ENCODE measurements at regions not wholly inside any gene's neighbourhood (a gene's known extent, or its start where the extent isn't known, plus 50 kb on each side); places are given as distances from the start of the nearest gene placed in this dataset.

GRCh38 chr18:46276748-46277147 is 172.6 kb downstream of the HAUS1 start:
- Histone ChIP-seq H3K27ac (ENCODE audit: extremely low read depth, low read depth, low read length) (no peak overlapping the region), H3K4me2 (ENCODE audit: insufficient read depth, low read length) (no peak overlapping the region), H3K9ac (ENCODE audit: insufficient read depth in 1 of 2, low read depth in 2 of 2, low read length in 2 of 2) (no peak overlapping the region), H3K36me3 (ENCODE audit: control insufficient read depth, insufficient read depth, low read length) (no peaks in the 10 kb centered on the region), H3K4me1 (replicated peaks in 1 of 2; ENCODE audit: control insufficient read depth in 2 of 2, insufficient read depth in 2 of 2, low read length in 2 of 2) (peaks cover 0 to 5% of the 10 kb centered on the region in 2 experiments; a peak in 1 of 5 replicates), H2AFZ (ENCODE audit: low read depth, low read length) (no peak overlapping the region), H3K27me3 (ENCODE audit: control insufficient read depth in 2 of 2, insufficient read depth in 2 of 2, low read length in 2 of 2) (no peaks in the 10 kb centered on the region), H3K4me3 (no peak overlapping the region), H4K20me1 (replicated peaks; ENCODE audit: control insufficient read depth, insufficient read depth, low read length) (peaks cover 5% of the 10 kb centered on the region; the same call in 1 of the 2 replicates), H3K9me3 (replicated peaks; ENCODE audit: control insufficient read depth, insufficient read depth, low read depth, low read length) (no peaks in the 10 kb centered on the region), H3K9me1 (ENCODE audit: control insufficient read depth, insufficient read depth, low read length) (no peaks in the 10 kb centered on the region), H3K79me2 (ENCODE audit: control insufficient read depth, insufficient read depth, low read length) (no peaks in the 10 kb centered on the region)
- ChIA-PET POLR2A (interaction anchor here (0.7 kb wide), 1 partner anchor 114 kb away, joined by 3 read pairs; no protein-coding TSS in a partner anchor), CTCF (ENCODE audit: low intra/inter-chr PET ratio) (no interaction called here)
- TF ChIP-seq NR2C1 (IDR thresholded peaks at IDR 0.05), result no peak
- no peak for TF ChIP-seq NR2C1 (tag; IDR thresholded peaks at IDR 0.05)
- TF ChIP-seq RFX1 (IDR thresholded peaks at IDR 0.05), result peak; percentile 27
- no peak for DNase-seq (ENCODE audit: extremely low read depth in 1 of 4, low spot score in 3 of 4)
- intact Hi-C loops (cut with micrococcal nuclease), result loop anchor here (5.0 kb wide), 2 partner anchors 104 to 124 kb away; a partner anchor contains a TSS
- no peak for ATAC-seq
- 31% methylated on average over 3 of the region's 3 CpGs for WGBS (ENCODE audit: insufficient coverage, low coverage, missing lambda C conversion rate)
- FAIRE-seq, result no peak
- no TSS peak for BruUV-seq (replicated peaks)
- in situ Hi-C loops (cut with MboI), result loop anchor here (25.0 kb wide), 1 partner anchor 211 kb away; no protein-coding TSS in a partner anchor

GRCh38 chr18:46278481-46279465 is 174.6 kb downstream of the HAUS1 start:
- no peak for ATAC-seq
- ChIA-PET CTCF (ENCODE audit: low intra/inter-chr PET ratio) (no interaction called here), POLR2A (no interaction called here)
- no peak for FAIRE-seq
- in situ Hi-C loops (cut with MboI) (loop anchor here (25.0 kb wide), 1 partner anchor 209 kb away; no protein-coding TSS in a partner anchor), intact Hi-C loops (cut with micrococcal nuclease) (loop anchor here (5.0 kb wide), 2 partner anchors 106 to 126 kb away; a partner anchor contains a TSS)
- H3K4me2 ChIP-seq (ENCODE audit: insufficient read depth, low read length), result no peak overlapping the region
- H3K36me3 ChIP-seq (ENCODE audit: control insufficient read depth, insufficient read depth, low read length), result no peaks in the 10 kb centered on the region
- no peaks in the 10 kb centered on the region for H3K9me1 ChIP-seq (ENCODE audit: control insufficient read depth, insufficient read depth, low read length)
- peaks cover 0 to 9% of the 10 kb centered on the region in 2 experiments; a peak in 1 of 5 replicates for H3K4me1 ChIP-seq (replicated peaks in 1 of 2; ENCODE audit: control insufficient read depth in 2 of 2, insufficient read depth in 2 of 2, low read length in 2 of 2)
- H3K79me2 ChIP-seq (ENCODE audit: control insufficient read depth, insufficient read depth, low read length), result no peaks in the 10 kb centered on the region
- peaks cover 8% of the 10 kb centered on the region for H4K20me1 ChIP-seq (replicated peaks; ENCODE audit: control insufficient read depth, insufficient read depth, low read length)
- no peak overlapping the region for H3K27ac ChIP-seq (ENCODE audit: extremely low read depth, low read depth, low read length)
- no peaks in the 10 kb centered on the region for H3K27me3 ChIP-seq (ENCODE audit: control insufficient read depth in 2 of 2, insufficient read depth in 2 of 2, low read length in 2 of 2)
- no TSS peak for BruUV-seq (replicated peaks)
- H2AFZ ChIP-seq (ENCODE audit: low read depth, low read length), result no peak overlapping the region
- 8% methylated on average over 9 of the region's 10 CpGs for WGBS (ENCODE audit: insufficient coverage, low coverage, missing lambda C conversion rate)
- H3K9me3 ChIP-seq (replicated peaks; ENCODE audit: control insufficient read depth, insufficient read depth, low read depth, low read length), result no peaks in the 10 kb centered on the region
- H3K9ac ChIP-seq (ENCODE audit: insufficient read depth in 1 of 2, low read depth in 2 of 2, low read length in 2 of 2), result no peak overlapping the region
- no peak overlapping the region for H3K4me3 ChIP-seq
- no peak for DNase-seq (ENCODE audit: extremely low read depth in 1 of 4, low spot score in 3 of 4)
- TF ChIP-seq POLR2AphosphoS2 (IDR thresholded peaks at IDR 0.05; ENCODE audit: low read length) (no peak), FOXP4 (CRISPR knock-in tag; IDR thresholded peaks at IDR 0.05; ENCODE audit: borderline replicate concordance) (no peak), SRSF9 (IDR thresholded peaks at IDR 0.05; ENCODE audit: borderline replicate concordance, low read depth, low read length) (no peak)
